ENCODE measurements at regions not wholly inside any gene's neighbourhood (a gene's known extent, or its start where the extent isn't known, plus 50 kb on each side); places are given as distances from the start of the nearest gene placed in this dataset.
"Not testable (repeated sequence)": the region's sequence is repeated elsewhere in the genome, so short reads cannot be mapped to it uniquely, and the experiment has no call there.

- DNase-seq, result no peak
Observed at GRCh38 chr10:85447690-85448089, 918.9 kb downstream of the GRID1 start.

GRCh38 chr10:85448716-85449115, 917.9 kb downstream of the GRID1 start:
- DNase-seq, result no peak

- no peak for DNase-seq
Observed at GRCh38 chr10:85454386-85454785, 912.2 kb downstream of the GRID1 start.

GRCh38 chr10:85457191-85457590, 909.4 kb downstream of the GRID1 start:
- no peak for DNase-seq

- no peak for DNase-seq
Observed at GRCh38 chr10:85458324-85458723, 908.3 kb downstream of the GRID1 start.

GRCh38 chr10:85459906-85460305, 906.7 kb downstream of the GRID1 start:
- no peak for DNase-seq

GRCh38 chr10:85464336-85464735, 902.3 kb downstream of the GRID1 start:
- DNase-seq, result no peak

- DNase-seq, result no peak
Observed at GRCh38 chr10:85477979-85478378, 888.6 kb downstream of the GRID1 start.

GRCh38 chr10:85490431-85490830, 876.2 kb downstream of the GRID1 start:
- DNase-seq, result peak in 1 of 51 donors; percentile 50

- DNase-seq, result no peak
Observed at GRCh38 chr10:85491652-85492051, 874.9 kb downstream of the GRID1 start.

GRCh38 chr10:85492684-85493083, 873.9 kb downstream of the GRID1 start:
- DNase-seq, result peak in 11 of 51 donors; percentile 1 to 38 (median 9)

GRCh38 chr10:85493703-85494102, 872.9 kb downstream of the GRID1 start:
- DNase-seq, result no peak

- DNase-seq, result not testable (repeated sequence)
Observed at GRCh38 chr10:85504641-85505040, 862.0 kb downstream of the GRID1 start.

- DNase-seq, result no peak
Observed at GRCh38 chr10:85508159-85508558, 858.4 kb downstream of the GRID1 start.

- peak in 6 of 51 donors; percentile 6 to 48 (median 13) for DNase-seq
Observed at GRCh38 chr10:85510682-85511081, 855.9 kb downstream of the GRID1 start.

- no peak for DNase-seq
Observed at GRCh38 chr10:85513436-85513835, 853.2 kb downstream of the GRID1 start.

- DNase-seq, result no peak
Observed at GRCh38 chr10:85515316-85515715, 851.3 kb downstream of the GRID1 start.

GRCh38 chr10:85524001-85524666, 842.5 kb downstream of the GRID1 start:
- DNase-seq, result no peak

GRCh38 chr10:85527616-85528317, 838.8 kb downstream of the GRID1 start:
- no peak for DNase-seq

GRCh38 chr10:85528318-85528652, 838.3 kb downstream of the GRID1 start:
- no peak for DNase-seq

GRCh38 chr10:85531706-85532105, 834.9 kb downstream of the GRID1 start:
- DNase-seq, result no peak

- no peak for DNase-seq
Observed at GRCh38 chr10:85532773-85533172, 833.8 kb downstream of the GRID1 start.

- no peak for DNase-seq
Observed at GRCh38 chr10:85535926-85536325, 830.7 kb downstream of the GRID1 start.

Data from hypothalamus (tissue), 51 donors.